A549 (cell line): ENCODE measurements at regions not wholly inside any gene's neighbourhood (a gene's known extent, or its start where the extent isn't known, plus 50 kb on each side); places are given as distances from the start of the nearest gene placed in this dataset.

Source experiments
- ATAC-seq, 2 experiments: fragments of 200-7000 bp in 1 of 2; fragments of >200 bp in 1 of 2; cut with Nextera tagmentation in 1 of 2; cut with Tn5 transposase in 1 of 2; 3 replicates each; pipeline versions ENCODE4 v1.8.0 to v1.9.1; 2018 to 2020; ENCODE audit warnings: mild to moderate bottlenecking in 1 of 2, moderate library complexity in 1 of 2
- CTCF ChIA-PET: fragments of 300-600 bp; sonication (Branson Sonifier 250); formaldehyde crosslinking; extraction: SDS; loops from one replicate; lab custom pipeline; 2021; ENCODE audit warnings: antibody characterized with exemption, inconsistent platforms; lab: Yijun Ruan, JAX
- POLR2A ChIA-PET: fragments of 350-600 bp; formaldehyde crosslinking; extraction: SDS; loops from one replicate; lab custom pipeline; 2021; ENCODE audit warnings: antibody characterized with exemption, inconsistent platforms; lab: Yijun Ruan, JAX
- DNase-seq, 2 experiments: peaks; one replicate each; pipeline versions ENCODE4 v3.0.0 to v3.0.0-alpha.2; 2011 to 2016; ENCODE audit warnings: low read depth in 1 of 2, low spot score in 1 of 2
- FAIRE-seq: peaks from 2 replicates; lab custom pipeline; 2011; peaks lifted over from hg19 to GRCh38; lab: Jason Lieb, UNC
- H3K27ac ChIP-seq, 2 experiments: fragments of >200 bp; sonication (Bioruptor Twin); formaldehyde crosslinking; 3 replicates each; pipeline ENCODE4 v1.5.1; 2016 to 2017
- H3K4me1 ChIP-seq: fragments of >200 bp; sonication (Bioruptor Twin); formaldehyde crosslinking; 3 replicates; pipeline ENCODE4 v1.6.1; 2016
- H3K4me2 ChIP-seq: fragments of >200 bp; sonication (Bioruptor Twin); formaldehyde crosslinking; 3 replicates; pipeline ENCODE4 v1.6.1; 2016
- H3K4me3 ChIP-seq: fragments of >200 bp; sonication (Bioruptor Twin); formaldehyde crosslinking; 3 replicates; pipeline ENCODE4 v1.5.1; 2016
- H3K9me3 ChIP-seq: fragments of >200 bp; sonication (Bioruptor Twin); formaldehyde crosslinking; 3 replicates; pipeline ENCODE4 v1.6.1; 2016
- BCL3 ChIP-seq: fragments of >200 bp; sonication (Bioruptor Twin); formaldehyde crosslinking; IDR thresholded peaks from 3 replicates; pipeline ENCODE4 v1.6.1; 2016
- BHLHE40 ChIP-seq: IDR thresholded peaks from 2 replicates; pipeline ENCODE4 v1.6.1; 2012; ENCODE audit warnings: low read depth, low read length, inconsistent platforms
- CHD4 ChIP-seq: fragments of 200-600 bp; sonication (generic); IDR thresholded peaks from 2 replicates; pipeline ENCODE4 v1.6.1; 2016; ENCODE audit warnings: antibody characterized with exemption, mild to moderate bottlenecking, borderline replicate concordance
- EHF ChIP-seq: fragments of 250-450 bp; sonication (Bioruptor Pico); IDR thresholded peaks from 2 replicates; pipeline ENCODE4 v1.5.0; 2020; ENCODE audit warnings: mild to moderate bottlenecking
- EHMT2 ChIP-seq: fragments of 200-600 bp; sonication (generic); IDR thresholded peaks from 2 replicates; pipeline ENCODE4 v1.6.1; 2016; ENCODE audit warnings: antibody characterized with exemption, low read depth, mild to moderate bottlenecking, moderate library complexity
- ELK1 ChIP-seq: fragments of 150-350 bp; IDR thresholded peaks from 2 replicates; pipeline ENCODE4 v1.6.1; 2014; ENCODE audit warnings: low read depth, mild to moderate bottlenecking, low read length
- ESRRA ChIP-seq: fragments of 150-350 bp; IDR thresholded peaks from 2 replicates; pipeline ENCODE4 v1.6.1; 2014; ENCODE audit warnings: mild to moderate bottlenecking, low read length, borderline replicate concordance
- FOSL2 ChIP-seq, 2 experiments: fragments of 450-650 bp in 1 of 2; fragments of >200 bp in 1 of 2; sonication (Bioruptor Twin) in 1 of 2; formaldehyde crosslinking; IDR thresholded peaks; 2 replicates each; pipeline versions ENCODE4 v1.5.0 to v1.6.1; 2016 to 2020; ENCODE audit warnings: mild to moderate bottlenecking in 1 of 2, moderate library complexity in 1 of 2
- GATA3 ChIP-seq: IDR thresholded peaks from 2 replicates; pipeline ENCODE4 v1.6.1; 2012; ENCODE audit warnings: borderline replicate concordance
- HDAC2 ChIP-seq: fragments of 200-600 bp; sonication (generic); IDR thresholded peaks from 2 replicates; pipeline ENCODE4 v1.6.1; 2016
- HOXB13 ChIP-seq: fragments of 250-450 bp; sonication (Bioruptor Pico); IDR thresholded peaks from 2 replicates; pipeline ENCODE4 v1.5.0; 2020; ENCODE audit warnings: low read depth, mild to moderate bottlenecking, moderate library complexity
- JUN ChIP-seq, 2 experiments: fragments of >200 bp; sonication (Bioruptor Twin); formaldehyde crosslinking; IDR thresholded peaks; 2 replicates in 1 of 2; 3 replicates in 1 of 2; pipeline ENCODE4 v1.6.1; 2016 to 2017
- KDM5A ChIP-seq: fragments of 200-600 bp; sonication (generic); IDR thresholded peaks from 2 replicates; pipeline ENCODE4 v1.6.1; 2016; ENCODE audit warnings: antibody characterized with exemption, mild to moderate bottlenecking
- MAFK ChIP-seq: fragments of 450-650 bp; IDR thresholded peaks from 2 replicates; pipeline ENCODE4 v1.6.1; 2014; ENCODE audit not compliant: partially characterized antibody
- MAX ChIP-seq: IDR thresholded peaks from 2 replicates; pipeline ENCODE4 v1.6.1; 2012
- MYC ChIP-seq: IDR thresholded peaks from 2 replicates; pipeline ENCODE4 v1.6.1; 2012; ENCODE audit warnings: mild to moderate bottlenecking, inconsistent platforms, low read length, improper control_type of control experiment, borderline replicate concordance
- POLR2A ChIP-seq: IDR thresholded peaks from 2 replicates; pipeline ENCODE4 v1.6.1; 2012; ENCODE audit warnings: mild to moderate bottlenecking, low read length
- POLR2AphosphoS2 ChIP-seq: conservative IDR thresholded peaks from 2 replicates; pipeline ENCODE4 v1.6.1; 2012; ENCODE audit warnings: low read length, improper control_type of control experiment, inconsistent platforms
- RFX5 ChIP-seq: fragments of 450-650 bp; IDR thresholded peaks from 2 replicates; pipeline ENCODE4 v1.7.1; 2014; ENCODE audit warnings: antibody characterized with exemption, mild to moderate bottlenecking, moderate library complexity
- SMC3 ChIP-seq: fragments of >200 bp; sonication (Bioruptor Twin); formaldehyde crosslinking; IDR thresholded peaks from 3 replicates; pipeline ENCODE4 v1.6.1; 2018; ENCODE audit warnings: inconsistent platforms
- TP53 ChIP-seq: fragments of 250-450 bp; sonication (Bioruptor Pico); IDR thresholded peaks from 2 replicates; pipeline ENCODE4 v1.5.0; 2021; ENCODE audit warnings: mild to moderate bottlenecking, moderate library complexity
- ZC3H11A ChIP-seq: fragments of 450-650 bp; IDR thresholded peaks from 2 replicates; pipeline ENCODE4 v1.6.1; 2014; ENCODE audit warnings: antibody characterized with exemption, mild to moderate bottlenecking
- ZNF302 ChIP-seq: fragments of 250-450 bp; sonication (Bioruptor Pico); IDR thresholded peaks from 2 replicates; pipeline ENCODE4 v1.9.0; 2021; ENCODE audit warnings: inconsistent platforms, mild to moderate bottlenecking, moderate library complexity
- WGBS: methylation state at CpG from one replicate; pipeline ENCODE4 v1.1.6; 2017; ENCODE audit errors: missing lambda C conversion rate; 5-methylcytosine and 5-hydroxymethylcytosine counted together
- TF ChIP-seq, protein P1 (sequence below): fragments of 450-650 bp; IDR thresholded peaks from 2 replicates; pipeline ENCODE4 v1.6.1; 2014; ENCODE audit warnings: antibody characterized with exemption
- TF ChIP-seq, protein P2 (sequence below): IDR thresholded peaks from 2 replicates; pipeline ENCODE4 v1.6.1; 2012; ENCODE audit warnings: low read depth, borderline replicate concordance

DNA sequence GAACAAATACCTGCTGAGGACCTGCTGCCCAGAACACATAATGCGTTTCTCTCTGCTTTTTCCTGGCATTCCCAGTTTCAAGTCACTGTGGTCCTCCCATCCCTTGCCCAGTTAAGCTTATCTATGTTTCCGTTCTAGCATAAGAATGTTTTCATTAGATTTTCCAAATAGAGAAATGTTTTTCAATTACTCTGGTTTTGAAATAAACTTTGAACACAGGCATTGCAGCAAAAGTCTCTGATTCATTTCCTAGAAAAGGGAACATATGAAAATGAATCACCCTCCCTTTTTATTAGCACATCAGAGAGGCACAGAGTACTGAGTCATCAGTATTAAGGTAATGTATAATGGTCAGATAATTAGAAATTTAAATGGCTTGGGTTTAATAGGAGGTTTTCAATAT lies 201.1 kb upstream of the TMEM260 start:
- WGBS = 56% methylated on average over 2 of the region's 2 CpGs
- Histone ChIP-seq H3K4me3 (no peak overlapping the region), H3K27ac (no peak overlapping the region), H3K4me1 (no peaks in the 10 kb centered on the region), H3K9me3 (peaks cover 8% of the 10 kb centered on the region; the same call in 2 of the 3 replicates), H3K4me2 (no peak overlapping the region)
- ChIA-PET POLR2A (no interaction called here), CTCF (no interaction called here)
- TF ChIP-seq ZNF302 (CRISPR knock-in tag) (no peak), MAFK (peak; percentile 51), FOSL2 (IDR thresholded peaks at IDR 0.05) (no peak), FOSL2 (CRISPR knock-in tag; IDR thresholded peaks at IDR 0.05) (0 out of 2 replicates have a peak, but pooled peaks have one; percentile 17)
- no peak for ATAC-seq
- FAIRE-seq = no peak
- DNase-seq = no peak

- WGBS = 30% methylated on average over 2 of the region's 2 CpGs
- Histone ChIP-seq H3K4me1 (no peaks in the 10 kb centered on the region), H3K27ac (no peak overlapping the region)
- FAIRE-seq = no peak
- POLR2A ChIA-PET = no interaction called here
- TF ChIP-seq JUN (IDR thresholded peaks at IDR 0.05) (no peak), ELK1 (no peak), HDAC2 (no peak), ESRRA (no peak), GATA3 (no peak)
- TF ChIP-seq, protein P1, sequence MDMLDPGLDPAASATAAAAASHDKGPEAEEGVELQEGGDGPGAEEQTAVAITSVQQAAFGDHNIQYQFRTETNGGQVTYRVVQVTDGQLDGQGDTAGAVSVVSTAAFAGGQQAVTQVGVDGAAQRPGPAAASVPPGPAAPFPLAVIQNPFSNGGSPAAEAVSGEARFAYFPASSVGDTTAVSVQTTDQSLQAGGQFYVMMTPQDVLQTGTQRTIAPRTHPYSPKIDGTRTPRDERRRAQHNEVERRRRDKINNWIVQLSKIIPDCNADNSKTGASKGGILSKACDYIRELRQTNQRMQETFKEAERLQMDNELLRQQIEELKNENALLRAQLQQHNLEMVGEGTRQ = no peak
- TF ChIP-seq, protein P2, sequence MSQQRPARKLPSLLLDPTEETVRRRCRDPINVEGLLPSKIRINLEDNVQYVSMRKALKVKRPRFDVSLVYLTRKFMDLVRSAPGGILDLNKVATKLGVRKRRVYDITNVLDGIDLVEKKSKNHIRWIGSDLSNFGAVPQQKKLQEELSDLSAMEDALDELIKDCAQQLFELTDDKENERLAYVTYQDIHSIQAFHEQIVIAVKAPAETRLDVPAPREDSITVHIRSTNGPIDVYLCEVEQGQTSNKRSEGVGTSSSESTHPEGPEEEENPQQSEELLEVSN = no peak
- TF ChIP-seq, all 56 proteins: peak for 0
- no peak for ATAC-seq
- CTCF ChIA-PET = interaction anchor here (0.6 kb wide), 1 partner anchor 1012 kb away, joined by 4 read pairs; no protein-coding TSS in a partner anchor
- no peak overlapping the region for H3K4me3 ChIP-seq
- no peak for DNase-seq
- H3K9me3 ChIP-seq = peaks cover 11% of the 10 kb centered on the region; the same call in 2 of the 3 replicates
- H3K4me2 ChIP-seq = no peak overlapping the region
Observed at GRCh38 chr14:56379956-56380355, 199.6 kb upstream of the TMEM260 start.

- Histone ChIP-seq H3K4me3 (no peak overlapping the region), H3K27ac (no peak overlapping the region), H3K4me2 (no peak overlapping the region), H3K9me3 (peaks cover 11% of the 10 kb centered on the region; the same call in 2 of the 3 replicates), H3K4me1 (no peaks in the 10 kb centered on the region)
- DNase-seq (no peak), FAIRE-seq (no peak), ATAC-seq (no peak)
- POLR2A ChIA-PET = no interaction called here
- CTCF ChIA-PET = no interaction called here
- no peak for TF ChIP-seq MAFK
- no peak for TF ChIP-seq KDM5A
- TF ChIP-seq ESRRA = no peak
Observed at GRCh38 chr14:56386024-56386423, 193.6 kb upstream of the TMEM260 start.

- POLR2A ChIA-PET = no interaction called here
- FAIRE-seq = no peak
Observed at GRCh38 chr14:56390859-56391258, 188.7 kb upstream of the TMEM260 start.

More at GRCh38 chr14:56390859-56391258, 188.7 kb upstream of the TMEM260 start:
- DNase-seq (peak in 1 of 2 experiments; percentile 13), ATAC-seq (peak; percentile 30 to 50; a peak in 1 of 6 replicates)
- Histone ChIP-seq H3K4me2 (no peak overlapping the region), H3K27ac (no peak overlapping the region), H3K9me3 (no peaks in the 10 kb centered on the region), H3K4me3 (no peak overlapping the region), H3K4me1 (no peaks in the 10 kb centered on the region)
- WGBS = 76% methylated on average over 1 of the region's 1 CpG
- no peak for TF ChIP-seq SMC3
- no peak for TF ChIP-seq JUN (IDR thresholded peaks at IDR 0.05)
- no peak for TF ChIP-seq ZC3H11A
- TF ChIP-seq EHF = no peak
- TF ChIP-seq CHD4 = no peak
- no peak for TF ChIP-seq EHMT2
- TF ChIP-seq RFX5 = no peak
- no peak for TF ChIP-seq POLR2AphosphoS2
- no peak for TF ChIP-seq TP53 (CRISPR knock-in tag)
- TF ChIP-seq MYC = no peak
- no peak for TF ChIP-seq HOXB13 (CRISPR knock-in tag)
- TF ChIP-seq BHLHE40 = no peak
- no peak for TF ChIP-seq MAX
- TF ChIP-seq BCL3 = no peak
- no peak for TF ChIP-seq KDM5A
- TF ChIP-seq POLR2A = no peak
- CTCF ChIA-PET = interaction anchor here (1.4 kb wide), 1 partner anchor 953 kb away, joined by 3 read pairs; no protein-coding TSS in a partner anchor
